ENCODE measurements at regions not wholly inside any gene's neighbourhood (a gene's known extent, or its start where the extent isn't known, plus 50 kb on each side); places are given as distances from the start of the nearest gene placed in this dataset.
"Not testable (repeated sequence)": the region's sequence is repeated elsewhere in the genome, so short reads cannot be mapped to it uniquely, and the experiment has no call there.

- H3F3A ChIP-seq (ENCODE audit: low read length, unreplicated experiment), result no peaks in the 10 kb centered on the region
- no peak for TF ChIP-seq EZH2phosphoT487 (IDR thresholded peaks at IDR 0.05; ENCODE audit: borderline replicate concordance, low read length)
- TF ChIP-seq EZH2 (IDR thresholded peaks at IDR 0.05; ENCODE audit: low read length, unreplicated experiment), result no peak
- TF ChIP-seq CTCF (conservative IDR thresholded peaks at IDR 0.05; ENCODE audit: low read depth, low read length), result no peak
- CTCF ChIA-PET, result interaction anchor here (0.6 kb wide), 1 partner anchor 11 kb away, joined by 5 read pairs; no protein-coding TSS in a partner anchor
- H4K20me1 ChIP-seq (ENCODE audit: low read length), result no peaks in the 10 kb centered on the region
- H3K4me1 ChIP-seq (ENCODE audit: insufficient read depth, low read length), result no peaks in the 10 kb centered on the region
- H3K9ac ChIP-seq (ENCODE audit: low read length), result no peak overlapping the region
- H3K9me2 ChIP-seq (replicated peaks; ENCODE audit: low read length), result no peaks in the 10 kb centered on the region
- no peaks in the 10 kb centered on the region for H3K27me3 ChIP-seq (ENCODE audit: low read length)
- H3K4me3 ChIP-seq (ENCODE audit: low read length), result no peak overlapping the region
- H3K27ac ChIP-seq (ENCODE audit: low read length), result no peak overlapping the region
- H2AFZ ChIP-seq (ENCODE audit: low read length), result no peak overlapping the region
- no peak for ATAC-seq
- 0 out of 2 replicates have a peak, but pooled peaks cover 6% of the 10 kb centered on the region for H3K9me3 ChIP-seq (ENCODE audit: low read length)
- no peak overlapping the region for H3K4me2 ChIP-seq (ENCODE audit: low read length)
- DNase-seq, result peak; percentile 20
- H3K79me2 ChIP-seq (ENCODE audit: low read length), result no peaks in the 10 kb centered on the region
- POLR2A ChIA-PET (ENCODE audit: unreplicated experiment), result no interaction called here
- intact Hi-C loops (cut with micrococcal nuclease), result no loop called here
- BruUV-seq (replicated peaks), result no TSS peak
- peaks cover 3% of the 10 kb centered on the region; the same call in 1 of the 2 replicates for H3K36me3 ChIP-seq (ENCODE audit: low read depth, low read length)
These were observed 130.9 kb downstream of the RELL1 start for GRCh38 chr4:37555322-37555721.

GRCh38 chr4:37549866-37550265, 136.3 kb downstream of the RELL1 start:
- POLR2A ChIA-PET (ENCODE audit: unreplicated experiment); BruUV-seq (replicated peaks); H3K9me3 ChIP-seq (ENCODE audit: low read length); H3F3A ChIP-seq (ENCODE audit: low read length, unreplicated experiment); H2AFZ ChIP-seq (ENCODE audit: low read length); H4K20me1 ChIP-seq (ENCODE audit: low read length); DNase-seq; ATAC-seq; intact Hi-C loops (cut with micrococcal nuclease); CTCF ChIA-PET; H3K79me2 ChIP-seq (ENCODE audit: low read length); H3K9me2 ChIP-seq (replicated peaks; ENCODE audit: low read length); H3K4me1 ChIP-seq (ENCODE audit: insufficient read depth, low read length); H3K27me3 ChIP-seq (ENCODE audit: low read length); H3K27ac ChIP-seq (ENCODE audit: low read length); H3K4me2 ChIP-seq (ENCODE audit: low read length); H3K9ac ChIP-seq (ENCODE audit: low read length); H3K36me3 ChIP-seq (ENCODE audit: low read depth, low read length); H3K4me3 ChIP-seq (ENCODE audit: low read length): not testable (repeated sequence)

- Histone ChIP-seq H2AFZ (ENCODE audit: low read length) (no peak overlapping the region), H3K79me2 (ENCODE audit: low read length) (no peaks in the 10 kb centered on the region), H3K4me2 (ENCODE audit: low read length) (peak overlapping the region; percentile 39; the same call in 1 of the 2 replicates), H3K27me3 (ENCODE audit: low read length) (no peaks in the 10 kb centered on the region), H3K9ac (ENCODE audit: low read length) (no peak overlapping the region), H4K20me1 (ENCODE audit: low read length) (no peaks in the 10 kb centered on the region), H3K9me2 (replicated peaks; ENCODE audit: low read length) (no peaks in the 10 kb centered on the region), H3K4me3 (ENCODE audit: low read length) (no peak overlapping the region), H3K27ac (ENCODE audit: low read length) (peak overlapping the region; percentile 26; the same call in 1 of the 2 replicates), H3K4me1 (ENCODE audit: insufficient read depth, low read length) (peaks cover 10% of the 10 kb centered on the region; the same call in 1 of the 2 replicates), H3K36me3 (ENCODE audit: low read depth, low read length) (peaks cover 3% of the 10 kb centered on the region; the same call in 1 of the 2 replicates), H3K9me3 (ENCODE audit: low read length) (0 out of 2 replicates have a peak, but pooled peaks cover 6% of the 10 kb centered on the region), H3F3A (ENCODE audit: low read length, unreplicated experiment) (no peaks in the 10 kb centered on the region)
- ChIA-PET POLR2A (ENCODE audit: unreplicated experiment) (no interaction called here), CTCF (interaction anchor here (1.0 kb wide), 1 partner anchor 114 kb away, joined by 3 read pairs; no protein-coding TSS in a partner anchor)
- peak; percentile 91 for DNase-seq
- no peak for TF ChIP-seq EZH2 (IDR thresholded peaks at IDR 0.05; ENCODE audit: low read length, unreplicated experiment)
- no peak for TF ChIP-seq EZH2phosphoT487 (IDR thresholded peaks at IDR 0.05; ENCODE audit: borderline replicate concordance, low read length)
- no peak for TF ChIP-seq CTCF (conservative IDR thresholded peaks at IDR 0.05; ENCODE audit: low read depth, low read length)
- no peak for ATAC-seq
- intact Hi-C loops (cut with micrococcal nuclease), result no loop called here
- BruUV-seq (replicated peaks), result no TSS peak
These were observed 137.1 kb downstream of the RELL1 start for GRCh38 chr4:37549041-37549440.
